AG09319 (cell line): ENCODE measurements at regions not wholly inside any gene's neighbourhood (a gene's known extent, or its start where the extent isn't known, plus 50 kb on each side); places are given as distances from the start of the nearest gene placed in this dataset.

Experiments used
- DNase-seq: peaks from one replicate; pipeline ENCODE4 v3.0.0-alpha.2; 2010; ENCODE audit warnings: low read depth; ENCODE audit errors: extremely low read depth
- CTCF ChIP-seq: IDR thresholded peaks from 2 replicates; pipeline ENCODE4 v1.5.1; 2011; ENCODE audit warnings: low read depth, mild to moderate bottlenecking, inconsistent platforms, low read length, moderate library complexity

- TF ChIP-seq CTCF = no peak
Observed at GRCh38 chr6:90917376-90917775, 330.5 kb upstream of the MAP3K7 start.

GRCh38 chr6:90916968-90917367, 330.1 kb upstream of the MAP3K7 start:
- no peak for DNase-seq
- no peak for TF ChIP-seq CTCF

More at GRCh38 chr6:90917376-90917775, 330.5 kb upstream of the MAP3K7 start:
- no peak for DNase-seq

GRCh38 chr6:90915224-90915915, 328.5 kb upstream of the MAP3K7 start:
- DNase-seq = no peak
- TF ChIP-seq CTCF = no peak

- no peak for TF ChIP-seq CTCF
- DNase-seq = no peak
Observed at GRCh38 chr6:90914312-90914711, 327.4 kb upstream of the MAP3K7 start.

GRCh38 chr6:90913266-90913960, 326.5 kb upstream of the MAP3K7 start:
- DNase-seq = no peak
- TF ChIP-seq CTCF = no peak

- DNase-seq = no peak
- TF ChIP-seq CTCF = no peak
Observed at GRCh38 chr6:90911642-90912041, 324.8 kb upstream of the MAP3K7 start.

- DNase-seq = no peak
- no peak for TF ChIP-seq CTCF
Observed at GRCh38 chr6:90910893-90911292, 324.0 kb upstream of the MAP3K7 start.
